Mesenchymal stem cell (in vitro differentiated cells and primary cell): ENCODE measurements at regions not wholly inside any gene's neighbourhood (a gene's known extent, or its start where the extent isn't known, plus 50 kb on each side); places are given as distances from the start of the nearest gene placed in this dataset.

ENCODE experiments used
- DNase-seq: peaks from one replicate; pipeline ENCODE4 v3.0.0-alpha.2; 2013
- H2AFZ ChIP-seq: one replicate; pipeline ENCODE4 v1.6.1; 2013; ENCODE audit warnings: low read depth, mild to moderate bottlenecking, control low read depth, inconsistent platforms, low read length, moderate library complexity
- H2AK5ac ChIP-seq: 2 replicates; pipeline ENCODE4 v1.6.1; 2013; ENCODE audit warnings: low read length, moderate library complexity, mild to moderate bottlenecking, inconsistent platforms; ENCODE audit not compliant: severe bottlenecking
- H2BK120ac ChIP-seq: one replicate; pipeline ENCODE4 v1.6.1; 2013; ENCODE audit warnings: low read depth, mild to moderate bottlenecking, inconsistent platforms, low read length, moderate library complexity
- H2BK12ac ChIP-seq, 2 experiments: one replicate each; pipeline ENCODE4 v1.6.1; 2013; ENCODE audit warnings: inconsistent platforms in 2 of 2, low read length in 2 of 2, mild to moderate bottlenecking in 2 of 2, moderate library complexity in 2 of 2, control low read depth in 1 of 2
- H2BK15ac ChIP-seq: one replicate; pipeline ENCODE4 v1.6.1; 2013; ENCODE audit warnings: mild to moderate bottlenecking, low read depth, inconsistent platforms; ENCODE audit not compliant: poor library complexity, severe bottlenecking
- H2BK5ac ChIP-seq: 2 replicates; pipeline ENCODE4 v1.6.1; 2013; ENCODE audit warnings: low read depth, mild to moderate bottlenecking, low read length, control low read depth, inconsistent platforms; ENCODE audit not compliant: poor library complexity, severe bottlenecking
- H3K14ac ChIP-seq, 2 experiments: one replicate each; pipeline ENCODE4 v1.6.1; 2013; ENCODE audit warnings: inconsistent platforms in 2 of 2, low read length in 2 of 2, control low read depth in 1 of 2, mild to moderate bottlenecking in 1 of 2, moderate library complexity in 1 of 2
- H3K18ac ChIP-seq, 2 experiments: one replicate each; pipeline ENCODE4 v1.6.1; 2013; ENCODE audit warnings: inconsistent platforms in 2 of 2, low read length in 2 of 2, control low read depth in 1 of 2, low read depth in 1 of 2, mild to moderate bottlenecking in 1 of 2
- H3K23ac ChIP-seq, 2 experiments: one replicate each; pipeline ENCODE4 v1.6.1; 2013; ENCODE audit warnings: inconsistent platforms in 2 of 2, low read length in 2 of 2, mild to moderate bottlenecking in 2 of 2, moderate library complexity in 2 of 2, control low read depth in 1 of 2
- H3K27ac ChIP-seq: 2 replicates; pipeline ENCODE4 v1.5.1; 2013; ENCODE audit warnings: mild to moderate bottlenecking, moderate library complexity, low read length, control low read depth, inconsistent platforms; ENCODE audit not compliant: poor library complexity, severe bottlenecking
- H3K27me3 ChIP-seq, 2 experiments: 2 replicates each; pipeline versions ENCODE4 v1.6.1 to v1.7.0; 2013; ENCODE audit warnings: low read length in 2 of 2, mild to moderate bottlenecking in 2 of 2, moderate library complexity in 2 of 2, control low read depth in 1 of 2, inconsistent platforms in 1 of 2; ENCODE audit not compliant: control insufficient read depth in 1 of 2, insufficient read depth in 1 of 2
- H3K36me3 ChIP-seq, 2 experiments: 2 replicates each; pipeline versions ENCODE4 v1.6.1 to v1.7.0; 2013; ENCODE audit warnings: low read length in 2 of 2, control low read depth in 1 of 2, inconsistent platforms in 1 of 2, low read depth in 1 of 2, mild to moderate bottlenecking in 1 of 2; ENCODE audit not compliant: insufficient read depth in 2 of 2, control insufficient read depth in 1 of 2
- H3K4ac ChIP-seq, 2 experiments: one replicate each; pipeline ENCODE4 v1.6.1; 2013; ENCODE audit warnings: inconsistent platforms in 2 of 2, low read length in 2 of 2, mild to moderate bottlenecking in 2 of 2, moderate library complexity in 2 of 2, control low read depth in 1 of 2, low read depth in 1 of 2
- H3K4me1 ChIP-seq: 2 replicates; pipeline ENCODE4 v1.6.1; 2013; ENCODE audit warnings: low read depth, low read length, control low read depth; ENCODE audit not compliant: control insufficient read depth, insufficient read depth
- H3K4me2 ChIP-seq: 2 replicates; pipeline ENCODE4 v1.6.1; 2013; ENCODE audit warnings: low read length, mild to moderate bottlenecking, inconsistent platforms; ENCODE audit not compliant: poor library complexity, severe bottlenecking
- H3K4me3 ChIP-seq, 2 experiments: 2 replicates each; pipeline versions ENCODE4 v1.5.1 to v1.7.0; 2013; ENCODE audit warnings: low read length in 2 of 2, mild to moderate bottlenecking in 2 of 2, control low read depth in 1 of 2, low read depth in 1 of 2; ENCODE audit not compliant: insufficient read depth in 1 of 2
- H3K79me1 ChIP-seq: replicated peaks from 2 replicates; pipeline ENCODE4 v1.6.1; 2013; ENCODE audit warnings: mild to moderate bottlenecking, control low read depth, low read length, inconsistent platforms; ENCODE audit not compliant: poor library complexity, severe bottlenecking
- H3K9ac ChIP-seq: 2 replicates; pipeline ENCODE4 v1.7.0; 2013; ENCODE audit warnings: mild to moderate bottlenecking, low read length, moderate library complexity
- H3K9me3 ChIP-seq: 2 replicates; pipeline ENCODE4 v1.7.0; 2013; ENCODE audit warnings: mild to moderate bottlenecking, low read length; ENCODE audit not compliant: control insufficient read depth
- H4K8ac ChIP-seq: one replicate; pipeline ENCODE4 v1.6.1; 2013; ENCODE audit warnings: inconsistent platforms, mild to moderate bottlenecking, low read length, moderate library complexity
- H4K91ac ChIP-seq: one replicate; pipeline ENCODE4 v1.6.1; 2013; ENCODE audit warnings: mild to moderate bottlenecking, low read length, inconsistent platforms
- WGBS: methylation state at CpG from one replicate; pipeline ENCODE4 v1.1.7; 2013; ENCODE audit warnings: mixed read lengths; 5-methylcytosine and 5-hydroxymethylcytosine counted together

GRCh38 chr2:41600460-41600859, 447.4 kb upstream of the PKDCC start:
- Histone ChIP-seq H2BK12ac (no peak overlapping the region), H3K23ac (no peak overlapping the region)

GRCh38 chr2:41602341-41602740, 445.5 kb upstream of the PKDCC start:
- H3K4me1 ChIP-seq = no peaks in the 10 kb centered on the region
- no peak overlapping the region for H3K4ac ChIP-seq
- no peak overlapping the region for H3K4me2 ChIP-seq
- 83% methylated on average over 1 of the region's 2 CpGs for WGBS
- H3K9me3 ChIP-seq = no peaks in the 10 kb centered on the region
- H3K4me3 ChIP-seq = no peak overlapping the region
- H3K27ac ChIP-seq = no peak overlapping the region
- no peak overlapping the region for H2BK5ac ChIP-seq
- no peak overlapping the region for H2AK5ac ChIP-seq
- H4K8ac ChIP-seq = no peak overlapping the region
- no peak overlapping the region for H2AFZ ChIP-seq
- no peaks in the 10 kb centered on the region for H3K36me3 ChIP-seq
- no peak overlapping the region for H3K9ac ChIP-seq
- H2BK15ac ChIP-seq = no peak overlapping the region
- H3K23ac ChIP-seq = no peak overlapping the region
- no peaks in the 10 kb centered on the region for H3K27me3 ChIP-seq
- no peak overlapping the region for H2BK12ac ChIP-seq
- no peak for DNase-seq
- H2BK120ac ChIP-seq = no peak overlapping the region
- H4K91ac ChIP-seq = no peak overlapping the region
- H3K14ac ChIP-seq = no peak overlapping the region
- no peak overlapping the region for H3K18ac ChIP-seq
- H3K79me1 ChIP-seq = no peaks in the 10 kb centered on the region

More at GRCh38 chr2:41600460-41600859, 447.4 kb upstream of the PKDCC start:
- Histone ChIP-seq H4K8ac (no peak overlapping the region), H3K4me2 (no peak overlapping the region), H3K9ac (no peak overlapping the region), H3K4me1 (no peaks in the 10 kb centered on the region), H3K14ac (no peak overlapping the region), H3K79me1 (no peaks in the 10 kb centered on the region), H4K91ac (no peak overlapping the region), H2AK5ac (no peak overlapping the region), H2BK5ac (no peak overlapping the region), H3K36me3 (no peaks in the 10 kb centered on the region), H3K4me3 (no peak overlapping the region), H2BK120ac (no peak overlapping the region), H3K18ac (no peak overlapping the region), H3K27me3 (no peaks in the 10 kb centered on the region), H3K4ac (no peak overlapping the region), H2BK15ac (no peak overlapping the region), H2AFZ (no peak overlapping the region), H3K27ac (no peak overlapping the region), H3K9me3 (no peaks in the 10 kb centered on the region)
- DNase-seq = no peak

GRCh38 chr2:41605311-41605710, 442.5 kb upstream of the PKDCC start:
- WGBS = no CpG with 5 or more reads among the region's 1 CpG
- no peaks in the 10 kb centered on the region for H3K9me3 ChIP-seq
- H3K23ac ChIP-seq = no peak overlapping the region
- no peaks in the 10 kb centered on the region for H3K36me3 ChIP-seq
- H3K27me3 ChIP-seq = no peaks in the 10 kb centered on the region
- H4K8ac ChIP-seq = no peak overlapping the region
- H3K4ac ChIP-seq = no peak overlapping the region
- no peak overlapping the region for H3K9ac ChIP-seq
- H3K14ac ChIP-seq = no peak overlapping the region
- no peak overlapping the region for H2BK15ac ChIP-seq
- DNase-seq = no peak
- H2BK12ac ChIP-seq = no peak overlapping the region
- H2AK5ac ChIP-seq = no peak overlapping the region
- H3K4me1 ChIP-seq = no peaks in the 10 kb centered on the region
- H2BK5ac ChIP-seq = no peak overlapping the region
- no peak overlapping the region for H4K91ac ChIP-seq
- no peak overlapping the region for H3K27ac ChIP-seq
- no peak overlapping the region for H3K4me2 ChIP-seq
- no peak overlapping the region for H3K4me3 ChIP-seq
- H3K79me1 ChIP-seq = no peaks in the 10 kb centered on the region
- no peak overlapping the region for H3K18ac ChIP-seq
- H2BK120ac ChIP-seq = no peak overlapping the region
- H2AFZ ChIP-seq = no peak overlapping the region

- Histone ChIP-seq H3K79me1 (no peaks in the 10 kb centered on the region), H2BK5ac (no peak overlapping the region), H3K4me1 (peaks cover 1% of the 10 kb centered on the region), H3K27me3 (no peaks in the 10 kb centered on the region), H3K23ac (no peak overlapping the region), H2AFZ (no peak overlapping the region), H3K9me3 (no peaks in the 10 kb centered on the region), H3K4ac (no peak overlapping the region), H3K4me2 (no peak overlapping the region), H3K9ac (no peak overlapping the region), H4K8ac (no peak overlapping the region), H2BK120ac (no peak overlapping the region), H2BK15ac (no peak overlapping the region), H3K27ac (no peak overlapping the region), H3K36me3 (no peaks in the 10 kb centered on the region), H3K18ac (no peak overlapping the region), H2BK12ac (no peak overlapping the region), H3K4me3 (no peak overlapping the region), H2AK5ac (no peak overlapping the region), H4K91ac (no peak overlapping the region), H3K14ac (no peak overlapping the region)
- DNase-seq = no peak
Observed at GRCh38 chr2:41605914-41606313, 441.9 kb upstream of the PKDCC start.
